Panc1 (cell line): ENCODE measurements at regions not wholly inside any gene's neighbourhood (a gene's known extent, or its start where the extent isn't known, plus 50 kb on each side); places are given as distances from the start of the nearest gene placed in this dataset.

Source experiments
- ATAC-seq: fragments of 200-7000 bp; cut with Tn5 transposase; 2 replicates; pipeline ENCODE4 v1.9.1; 2020; ENCODE audit warnings: mild to moderate bottlenecking, moderate library complexity
- BruUV-seq: library from RNA; stranded (reverse); fragments of 400-500 nt; replicated peaks from 2 replicates; lab custom pipeline; 2021; lab: Mats Ljungman, UMichigan
- CTCF ChIA-PET: fragments of 300-600 bp; sonication (Branson Sonifier 250); formaldehyde crosslinking; loops from one replicate; lab custom pipeline; 2022; ENCODE audit warnings: antibody characterized with exemption; lab: Charles Lee
- POLR2A ChIA-PET: fragments of 300-600 bp; sonication (Branson Sonifier 250); formaldehyde crosslinking; loops from one replicate; lab custom pipeline; 2022; ENCODE audit warnings: antibody characterized with exemption; lab: Charles Lee
- DNase-seq: peaks from one replicate; pipeline ENCODE4 v3.0.0-alpha.2; 2010; ENCODE audit warnings: low read depth, low spot score
- H3K27ac ChIP-seq: 2 replicates; pipeline ENCODE4 v1.5.1; 2011; ENCODE audit warnings: mild to moderate bottlenecking, low read length, inconsistent platforms
- H3K27me3 ChIP-seq: fragments of 200-500 bp; sonication (Bioruptor generic); 2 replicates; pipeline ENCODE4 v1.6.0; 2014; ENCODE audit warnings: low read length, inconsistent platforms; ENCODE audit not compliant: control insufficient read depth, insufficient read depth
- H3K36me3 ChIP-seq: fragments of 200-500 bp; sonication (Bioruptor generic); 2 replicates; pipeline ENCODE4 v1.5.1; 2014; ENCODE audit warnings: inconsistent platforms, mild to moderate bottlenecking, low read length, moderate library complexity; ENCODE audit not compliant: control insufficient read depth, insufficient read depth
- H3K4me1 ChIP-seq: 2 replicates; pipeline ENCODE4 v1.5.1; 2011; ENCODE audit warnings: inconsistent platforms, mild to moderate bottlenecking, low read length, moderate library complexity; ENCODE audit not compliant: control insufficient read depth, insufficient read depth
- H3K4me3 ChIP-seq, 2 experiments: 2 replicates each; pipeline ENCODE4 v1.5.1; 2011 to 2012; ENCODE audit warnings: low read depth in 2 of 2, low read length in 2 of 2, mild to moderate bottlenecking in 2 of 2, inconsistent platforms in 1 of 2, moderate library complexity in 1 of 2
- H3K9me3 ChIP-seq: fragments of 200-500 bp; sonication (Bioruptor generic); 2 replicates; pipeline ENCODE4 v1.5.1; 2014; ENCODE audit warnings: low read depth, mild to moderate bottlenecking, inconsistent platforms, low read length, moderate library complexity; ENCODE audit not compliant: control insufficient read depth, insufficient read depth
- POLR2AphosphoS5 ChIP-seq: IDR thresholded peaks from 2 replicates; pipeline ENCODE4 v1.6.1; 2012; ENCODE audit warnings: mild to moderate bottlenecking, low read depth, low read length, moderate library complexity
- SIN3A ChIP-seq: IDR thresholded peaks from 2 replicates; pipeline ENCODE4 v1.6.1; 2012; ENCODE audit warnings: low read depth, mild to moderate bottlenecking, low read length, moderate library complexity, borderline replicate concordance; ENCODE audit not compliant: insufficient read depth
- TCF7L2 ChIP-seq: IDR thresholded peaks from 2 replicates; pipeline ENCODE4 v1.6.1; 2011; ENCODE audit warnings: mild to moderate bottlenecking, low read depth, low read length, inconsistent platforms
- in situ Hi-C: cut with HindIII; loops from 2 replicates; pipeline ENCODE4 v1.10.0; 2016; ENCODE audit warnings: low sequenced_read_pairs, low pct_unique_long_range_greater_than_20kb
- intact Hi-C: fragments of 100-400 bp; cut with micrococcal nuclease; formaldehyde crosslinking; loops from one replicate; pipeline ENCODE4 v1.10.0; 2022; ENCODE audit not compliant: unreplicated experiment
- TF ChIP-seq, protein P1 (sequence below): fragments of 450-650 bp; IDR thresholded peaks from 2 replicates; pipeline ENCODE4 v1.5.1; 2017; ENCODE audit warnings: mild to moderate bottlenecking
- TF ChIP-seq, protein P2 (sequence below), 2 experiments: IDR thresholded peaks; 2 replicates each; pipeline ENCODE4 v1.6.1; 2011 to 2012; ENCODE audit warnings: low read depth in 2 of 2, control low read depth in 1 of 2, low read length in 1 of 2, mild to moderate bottlenecking in 1 of 2, moderate library complexity in 1 of 2; ENCODE audit not compliant: insufficient read depth in 1 of 2

DNA sequence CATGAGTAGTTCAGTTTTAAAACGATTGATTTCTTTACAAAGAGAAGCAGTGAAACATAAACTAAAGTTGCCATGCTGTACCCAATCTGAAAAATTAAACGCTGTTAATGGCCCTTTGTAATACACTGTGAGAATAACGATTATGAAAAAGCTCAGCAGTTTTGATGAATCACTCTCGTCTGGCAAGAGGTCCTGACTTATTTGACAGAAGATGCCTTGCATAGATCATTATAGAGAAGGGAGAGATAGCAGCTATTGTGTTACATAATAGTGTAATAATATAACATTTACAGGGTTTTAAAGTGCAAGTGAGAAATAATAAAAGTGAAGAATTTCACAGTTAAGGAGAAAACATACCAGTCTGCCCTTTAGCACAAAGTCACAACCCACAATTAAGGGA lies 361.5 kb upstream of the CDH10 start:
- no peak overlapping the region for H3K4me3 ChIP-seq
- H3K36me3 ChIP-seq, result no peaks in the 10 kb centered on the region
- in situ Hi-C loops (no loop called here), intact Hi-C loops (no loop called here)
- no peak for DNase-seq
- H3K9me3 ChIP-seq, result no peaks in the 10 kb centered on the region
- ATAC-seq, result no peak
- H3K27ac ChIP-seq, result no peak overlapping the region
- TF ChIP-seq POLR2AphosphoS5, result no peak
- TF ChIP-seq, protein P1, sequence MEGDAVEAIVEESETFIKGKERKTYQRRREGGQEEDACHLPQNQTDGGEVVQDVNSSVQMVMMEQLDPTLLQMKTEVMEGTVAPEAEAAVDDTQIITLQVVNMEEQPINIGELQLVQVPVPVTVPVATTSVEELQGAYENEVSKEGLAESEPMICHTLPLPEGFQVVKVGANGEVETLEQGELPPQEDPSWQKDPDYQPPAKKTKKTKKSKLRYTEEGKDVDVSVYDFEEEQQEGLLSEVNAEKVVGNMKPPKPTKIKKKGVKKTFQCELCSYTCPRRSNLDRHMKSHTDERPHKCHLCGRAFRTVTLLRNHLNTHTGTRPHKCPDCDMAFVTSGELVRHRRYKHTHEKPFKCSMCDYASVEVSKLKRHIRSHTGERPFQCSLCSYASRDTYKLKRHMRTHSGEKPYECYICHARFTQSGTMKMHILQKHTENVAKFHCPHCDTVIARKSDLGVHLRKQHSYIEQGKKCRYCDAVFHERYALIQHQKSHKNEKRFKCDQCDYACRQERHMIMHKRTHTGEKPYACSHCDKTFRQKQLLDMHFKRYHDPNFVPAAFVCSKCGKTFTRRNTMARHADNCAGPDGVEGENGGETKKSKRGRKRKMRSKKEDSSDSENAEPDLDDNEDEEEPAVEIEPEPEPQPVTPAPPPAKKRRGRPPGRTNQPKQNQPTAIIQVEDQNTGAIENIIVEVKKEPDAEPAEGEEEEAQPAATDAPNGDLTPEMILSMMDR, result no peak
- TF ChIP-seq, protein P2, sequence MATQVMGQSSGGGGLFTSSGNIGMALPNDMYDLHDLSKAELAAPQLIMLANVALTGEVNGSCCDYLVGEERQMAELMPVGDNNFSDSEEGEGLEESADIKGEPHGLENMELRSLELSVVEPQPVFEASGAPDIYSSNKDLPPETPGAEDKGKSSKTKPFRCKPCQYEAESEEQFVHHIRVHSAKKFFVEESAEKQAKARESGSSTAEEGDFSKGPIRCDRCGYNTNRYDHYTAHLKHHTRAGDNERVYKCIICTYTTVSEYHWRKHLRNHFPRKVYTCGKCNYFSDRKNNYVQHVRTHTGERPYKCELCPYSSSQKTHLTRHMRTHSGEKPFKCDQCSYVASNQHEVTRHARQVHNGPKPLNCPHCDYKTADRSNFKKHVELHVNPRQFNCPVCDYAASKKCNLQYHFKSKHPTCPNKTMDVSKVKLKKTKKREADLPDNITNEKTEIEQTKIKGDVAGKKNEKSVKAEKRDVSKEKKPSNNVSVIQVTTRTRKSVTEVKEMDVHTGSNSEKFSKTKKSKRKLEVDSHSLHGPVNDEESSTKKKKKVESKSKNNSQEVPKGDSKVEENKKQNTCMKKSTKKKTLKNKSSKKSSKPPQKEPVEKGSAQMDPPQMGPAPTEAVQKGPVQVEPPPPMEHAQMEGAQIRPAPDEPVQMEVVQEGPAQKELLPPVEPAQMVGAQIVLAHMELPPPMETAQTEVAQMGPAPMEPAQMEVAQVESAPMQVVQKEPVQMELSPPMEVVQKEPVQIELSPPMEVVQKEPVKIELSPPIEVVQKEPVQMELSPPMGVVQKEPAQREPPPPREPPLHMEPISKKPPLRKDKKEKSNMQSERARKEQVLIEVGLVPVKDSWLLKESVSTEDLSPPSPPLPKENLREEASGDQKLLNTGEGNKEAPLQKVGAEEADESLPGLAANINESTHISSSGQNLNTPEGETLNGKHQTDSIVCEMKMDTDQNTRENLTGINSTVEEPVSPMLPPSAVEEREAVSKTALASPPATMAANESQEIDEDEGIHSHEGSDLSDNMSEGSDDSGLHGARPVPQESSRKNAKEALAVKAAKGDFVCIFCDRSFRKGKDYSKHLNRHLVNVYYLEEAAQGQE (IDR thresholded peaks at IDR 0.05; ENCODE audit: insufficient read depth in 1 of 2, low read depth in 2 of 2, low read length in 1 of 2), result no peak
- TF ChIP-seq TCF7L2, result no peak
- TF ChIP-seq SIN3A, result no peak
- H3K4me1 ChIP-seq, result no peaks in the 10 kb centered on the region
- BruUV-seq, result no TSS peak
- POLR2A ChIA-PET, result interaction anchor here (0.5 kb wide), 1 partner anchor 913 kb away, joined by 7 read pairs; no protein-coding TSS in a partner anchor
- H3K27me3 ChIP-seq, result no peaks in the 10 kb centered on the region
- CTCF ChIA-PET, result no interaction called here

GRCh38 chr5:25005431-25005830 lies 360.7 kb upstream of the CDH10 start:
- H3K36me3 ChIP-seq, result no peaks in the 10 kb centered on the region
- no peak for DNase-seq
- no peaks in the 10 kb centered on the region for H3K9me3 ChIP-seq
- TF ChIP-seq SIN3A, result no peak
- TF ChIP-seq, protein P1, result no peak
- H3K27me3 ChIP-seq, result no peaks in the 10 kb centered on the region
- no peak overlapping the region for H3K4me3 ChIP-seq
- H3K27ac ChIP-seq, result no peak overlapping the region
- intact Hi-C loops, result no loop called here
- ChIA-PET POLR2A (no interaction called here), CTCF (no interaction called here)
- no TSS peak for BruUV-seq
- in situ Hi-C loops, result no loop called here
- no peaks in the 10 kb centered on the region for H3K4me1 ChIP-seq
- ATAC-seq, result no peak
